ENCODE measurements at regions not wholly inside any gene's neighbourhood (a gene's known extent, or its start where the extent isn't known, plus 50 kb on each side); places are given as distances from the start of the nearest gene placed in this dataset.
"Not testable (repeated sequence)": the region's sequence is repeated elsewhere in the genome, so short reads cannot be mapped to it uniquely, and the experiment has no call there.

- DNase-seq (ENCODE audit: low read depth in 3 of 3, low spot score in 2 of 3), result no peak
These were observed 290.5 kb upstream of the EYS start for GRCh38 chr6:65997539-65997938.

DNA sequence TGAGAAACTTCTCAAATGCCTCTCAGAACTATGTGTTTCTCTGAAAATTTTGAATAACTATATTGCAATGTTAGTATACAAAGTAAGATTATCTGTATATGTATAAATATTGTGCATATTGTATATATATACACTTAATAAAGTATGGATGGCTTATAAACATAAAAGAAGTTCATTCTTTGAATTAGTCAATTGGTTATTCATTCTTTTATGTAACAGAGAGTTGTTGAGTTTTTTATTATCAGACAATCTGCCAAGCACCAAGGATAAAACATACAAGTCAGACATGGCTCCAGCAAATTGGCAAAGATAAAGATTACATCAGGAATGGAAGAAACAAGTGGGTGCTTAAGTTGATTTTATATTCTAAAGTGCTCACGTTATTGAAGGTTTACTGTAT is 289.1 kb upstream of the EYS start:
- no peak for DNase-seq (ENCODE audit: low read depth in 3 of 3, low spot score in 2 of 3)

GRCh38 chr6:65989676-65990075 is 282.6 kb upstream of the EYS start:
- DNase-seq (ENCODE audit: low read depth in 3 of 3, low spot score in 2 of 3), result no peak

DNA sequence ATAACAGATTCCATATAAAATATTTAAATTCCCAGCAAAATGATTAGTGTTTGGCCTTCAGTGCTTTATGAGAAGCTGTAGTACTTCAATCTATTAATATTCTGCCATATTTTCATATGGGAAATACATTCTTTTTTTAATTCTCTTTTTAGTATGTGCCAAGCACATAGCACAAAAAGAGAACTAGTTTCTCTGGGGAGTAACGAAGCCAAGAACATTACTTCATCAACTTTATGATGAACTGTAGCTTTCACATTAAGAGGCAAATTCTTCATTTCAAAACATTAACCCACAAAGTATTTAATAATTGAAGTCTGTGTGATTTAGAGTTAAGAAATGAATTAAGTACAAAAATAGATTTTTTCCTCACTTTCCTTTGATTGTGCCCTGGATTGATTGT is 281.0 kb upstream of the EYS start:
- DNase-seq (ENCODE audit: low read depth in 3 of 3, low spot score in 2 of 3), result no peak

DNA sequence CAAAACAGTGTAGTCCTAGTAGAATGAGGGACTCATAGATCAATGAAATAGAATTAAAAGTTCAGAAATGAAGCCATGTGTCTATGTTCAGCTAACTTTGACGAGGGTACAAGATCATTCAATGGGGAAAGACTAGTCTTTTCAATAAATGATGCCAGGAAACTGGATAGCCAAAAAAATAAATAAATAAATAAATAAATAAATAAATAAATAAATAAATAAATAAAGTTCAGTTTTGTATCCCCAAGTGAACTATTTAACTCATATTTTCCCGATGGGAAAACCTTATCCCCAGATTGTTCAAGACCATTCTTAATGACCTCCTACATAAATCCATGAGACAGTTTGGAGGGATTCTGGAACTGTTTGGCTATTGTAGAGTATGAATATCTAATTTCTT is 277.1 kb upstream of the EYS start:
- no peak for DNase-seq (ENCODE audit: low read depth in 3 of 3, low spot score in 2 of 3)

DNA sequence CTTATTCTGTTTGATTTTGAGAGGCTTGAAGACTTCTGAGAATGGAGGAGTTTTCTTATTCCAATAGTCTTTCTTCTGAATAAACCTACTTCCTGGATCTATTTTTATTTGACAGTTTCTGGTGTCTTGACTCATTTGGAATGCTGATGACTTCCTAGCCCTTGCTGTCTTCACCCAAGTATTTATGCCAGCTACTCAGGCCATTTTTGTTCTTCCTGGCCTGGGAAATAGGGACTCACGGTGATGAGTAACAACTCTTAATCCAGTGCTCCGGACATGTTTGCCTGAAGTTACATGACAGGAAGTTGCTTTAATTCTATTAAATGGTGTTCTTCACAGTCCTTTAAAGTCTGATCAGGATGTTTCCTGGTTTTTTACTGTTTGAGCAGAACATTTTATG is 272.1 kb upstream of the EYS start:
- DNase-seq (ENCODE audit: low read depth in 3 of 3, low spot score in 2 of 3), result no peak

DNA sequence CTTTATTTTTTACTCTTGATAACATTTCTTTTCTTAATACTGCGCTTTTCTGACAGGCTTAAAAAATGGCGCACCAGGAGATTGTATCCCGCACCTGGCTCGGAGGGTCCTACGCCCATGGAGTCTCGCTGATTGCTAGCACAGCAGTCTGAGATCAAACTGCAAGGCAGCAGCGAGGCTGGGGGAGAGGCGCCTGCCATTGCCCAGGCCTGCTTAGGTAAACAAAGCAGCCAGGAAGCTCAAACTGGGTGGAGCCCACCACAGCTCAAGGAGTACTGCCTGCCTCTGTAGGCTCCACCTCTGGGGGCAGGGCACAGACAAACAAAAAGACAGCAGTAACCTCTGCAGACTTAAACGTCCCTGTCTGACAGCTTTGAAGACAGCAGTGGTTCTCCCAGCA is 264.2 kb upstream of the EYS start:
- DNase-seq (ENCODE audit: low read depth in 3 of 3, low spot score in 2 of 3), result not testable (repeated sequence)

DNA sequence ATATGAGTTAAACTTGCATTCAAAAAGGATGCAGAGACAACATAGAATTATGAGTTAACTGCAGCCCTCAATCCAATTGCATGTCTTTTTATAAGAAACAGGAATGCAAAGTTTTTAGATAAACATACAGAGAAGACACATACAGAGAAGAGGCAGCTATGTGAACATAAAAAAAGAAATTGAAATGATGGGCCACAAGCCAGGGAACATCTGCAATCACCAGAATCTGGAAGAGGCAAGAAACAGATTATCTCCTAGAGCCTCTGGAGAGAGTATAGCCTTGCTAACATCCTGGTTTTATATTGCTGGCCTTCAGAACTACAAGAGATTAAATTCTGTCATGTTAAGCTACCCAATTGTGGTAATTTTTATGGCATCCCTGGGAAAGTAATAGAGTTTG is 257.2 kb upstream of the EYS start:
- no peak for DNase-seq (ENCODE audit: low read depth in 3 of 3, low spot score in 2 of 3)

DNA sequence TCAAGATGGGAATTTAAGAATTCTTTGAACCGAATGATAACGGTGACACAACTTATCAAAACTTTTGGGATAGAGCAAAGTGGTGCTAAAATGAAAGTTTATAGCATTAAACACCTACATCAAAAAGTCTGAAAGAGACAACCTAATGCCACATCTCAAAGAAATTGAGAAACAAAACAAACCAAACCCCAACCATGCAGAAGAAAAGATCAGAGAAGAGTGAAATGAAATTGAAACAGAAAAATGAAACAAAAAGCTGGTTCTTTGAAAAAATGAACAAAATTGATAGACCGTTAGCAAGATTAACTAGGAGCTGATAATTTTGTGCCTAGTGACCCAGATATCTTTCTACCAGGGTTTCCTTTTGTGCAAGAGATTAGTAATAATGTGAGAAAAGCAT is 248.0 kb upstream of the EYS start:
- DNase-seq (ENCODE audit: low read depth in 3 of 3, low spot score in 2 of 3), result no peak

DNA sequence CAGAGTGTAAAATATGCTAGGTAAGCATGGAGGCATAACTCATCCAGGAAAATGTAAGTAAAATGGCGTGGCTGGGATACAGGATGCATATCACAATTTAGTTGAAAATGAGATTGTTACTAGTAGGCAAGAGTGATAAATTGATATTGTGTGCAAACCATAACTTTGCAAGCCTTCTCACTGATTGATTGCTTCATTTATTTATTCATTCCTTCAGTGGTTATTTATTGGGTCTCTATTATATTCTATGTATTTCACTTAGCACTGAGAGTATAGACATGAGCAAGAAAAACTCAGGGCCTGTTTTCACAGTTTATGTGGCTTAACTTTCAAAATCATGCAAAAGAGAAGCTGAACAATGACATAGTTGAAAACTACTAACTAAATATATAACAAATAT is 241.0 kb upstream of the EYS start:
- DNase-seq (ENCODE audit: low read depth in 3 of 3, low spot score in 2 of 3), result no peak

GRCh38 chr6:65943548-65943947 is 236.5 kb upstream of the EYS start:
- DNase-seq (ENCODE audit: low read depth in 3 of 3, low spot score in 2 of 3), result no peak

GRCh38 chr6:65943051-65943450 is 236.0 kb upstream of the EYS start:
- DNase-seq (ENCODE audit: low read depth in 3 of 3, low spot score in 2 of 3), result no peak

DNA sequence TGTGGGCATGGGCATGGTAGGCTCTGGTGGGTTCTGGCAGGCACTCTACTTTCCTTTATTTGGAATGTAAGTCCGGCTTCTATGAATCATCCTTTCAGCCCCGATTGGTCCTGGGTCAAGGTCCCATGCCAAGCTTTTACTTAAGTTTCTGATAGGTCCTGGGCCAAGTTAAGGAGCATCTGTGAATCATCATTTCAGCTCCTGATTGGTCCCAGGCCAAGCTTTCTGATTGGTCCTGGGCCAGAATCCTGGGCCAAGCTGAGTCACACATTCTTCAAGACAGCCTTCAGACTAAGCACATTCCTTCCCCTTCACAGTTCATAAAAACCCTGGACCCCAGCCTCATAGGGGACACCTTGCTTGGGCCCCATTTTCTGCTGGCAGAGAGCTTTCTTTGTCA is 231.0 kb upstream of the EYS start:
- no peak for DNase-seq (ENCODE audit: low read depth in 3 of 3, low spot score in 2 of 3)

DNA sequence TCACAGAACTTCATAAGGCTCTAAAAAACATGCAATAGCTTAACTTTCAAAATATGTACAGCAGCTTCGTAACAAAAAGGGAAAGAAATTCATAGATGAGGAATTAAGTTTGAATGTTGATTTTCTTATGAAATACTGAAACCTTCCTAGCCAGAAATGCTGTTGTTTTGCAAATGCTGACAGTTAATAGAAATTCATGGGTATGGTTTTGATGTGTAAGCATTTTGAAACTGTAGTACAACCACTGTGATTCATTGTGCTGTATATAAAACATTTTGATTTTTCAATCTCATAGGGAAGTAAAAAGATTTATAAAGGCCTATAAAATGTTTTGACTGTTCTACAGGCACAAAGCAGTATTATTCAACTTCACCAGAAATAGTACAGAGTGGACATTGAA is 228.4 kb upstream of the EYS start:
- DNase-seq (ENCODE audit: low read depth in 3 of 3, low spot score in 2 of 3), result no peak

GRCh38 chr6:65933390-65933789 is 226.4 kb upstream of the EYS start:
- no peak for DNase-seq (ENCODE audit: low read depth in 3 of 3, low spot score in 2 of 3)

DNA sequence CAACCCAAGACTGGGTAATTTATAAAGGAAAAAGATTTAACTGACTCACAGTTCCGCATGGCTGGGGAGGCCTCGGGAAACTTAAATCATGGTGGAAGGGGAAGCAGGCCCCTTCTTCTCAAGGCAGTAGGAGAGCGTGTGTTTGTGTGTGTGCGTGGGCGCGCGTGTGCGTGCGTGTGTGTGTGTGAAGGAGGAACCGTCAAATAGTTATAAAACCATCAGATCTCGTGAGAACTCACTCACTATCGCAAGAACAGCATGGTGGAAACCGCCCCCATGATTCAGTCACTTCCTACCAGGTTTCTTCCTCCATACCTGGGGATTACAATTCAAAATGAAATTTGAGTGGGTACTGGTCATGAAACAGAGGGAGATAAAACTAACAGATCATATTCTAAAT is 220.1 kb upstream of the EYS start:
- DNase-seq (ENCODE audit: low read depth in 3 of 3, low spot score in 2 of 3), result no peak

DNA sequence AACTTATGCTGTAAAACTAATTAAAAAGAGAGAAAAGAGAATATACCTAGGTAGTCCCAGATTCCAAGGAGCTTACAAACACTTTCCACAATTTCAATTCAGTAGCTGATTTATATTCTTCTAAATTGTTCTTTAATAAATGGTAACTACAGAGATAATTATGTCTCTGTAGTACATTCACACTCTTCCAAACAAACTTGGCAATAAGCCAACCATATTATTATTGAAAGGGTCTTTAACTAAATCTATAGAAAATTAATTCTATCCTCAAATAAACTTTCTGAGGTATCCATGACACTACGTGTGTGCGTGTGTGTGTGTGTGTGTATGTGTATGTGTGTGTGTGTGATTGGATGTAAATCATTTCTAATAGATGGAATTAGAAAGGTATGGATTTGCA is 217.4 kb upstream of the EYS start:
- DNase-seq (ENCODE audit: low read depth in 3 of 3, low spot score in 2 of 3), result no peak

- DNase-seq (ENCODE audit: low read depth in 3 of 3, low spot score in 2 of 3), result no peak
These were observed 215.0 kb upstream of the EYS start for GRCh38 chr6:65922049-65922448.

DNA sequence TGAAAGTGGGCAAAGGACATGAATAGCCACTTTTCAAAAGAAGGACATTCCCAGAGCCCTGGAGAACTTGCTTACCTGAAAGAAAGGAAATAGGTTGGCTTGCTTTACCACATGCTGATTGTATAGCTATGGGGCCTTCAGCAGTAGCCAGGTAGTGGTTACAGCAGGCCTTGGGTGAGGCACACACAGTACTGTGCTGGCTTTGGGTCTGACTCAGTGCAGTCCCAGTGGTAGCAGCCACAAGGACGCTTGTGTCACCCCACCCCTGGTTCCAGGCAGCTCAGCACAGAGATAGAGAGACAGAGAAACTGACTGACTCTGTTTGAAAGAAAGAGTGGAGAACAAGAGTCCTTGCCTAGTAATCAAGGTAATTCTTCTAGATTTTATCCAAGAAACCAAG is 201.0 kb upstream of the EYS start:
- DNase-seq (ENCODE audit: low read depth in 3 of 3, low spot score in 2 of 3), result no peak

GRCh38 chr6:65903992-65904391 is 197.0 kb upstream of the EYS start:
- DNase-seq (ENCODE audit: low read depth in 3 of 3, low spot score in 2 of 3), result no peak

DNA sequence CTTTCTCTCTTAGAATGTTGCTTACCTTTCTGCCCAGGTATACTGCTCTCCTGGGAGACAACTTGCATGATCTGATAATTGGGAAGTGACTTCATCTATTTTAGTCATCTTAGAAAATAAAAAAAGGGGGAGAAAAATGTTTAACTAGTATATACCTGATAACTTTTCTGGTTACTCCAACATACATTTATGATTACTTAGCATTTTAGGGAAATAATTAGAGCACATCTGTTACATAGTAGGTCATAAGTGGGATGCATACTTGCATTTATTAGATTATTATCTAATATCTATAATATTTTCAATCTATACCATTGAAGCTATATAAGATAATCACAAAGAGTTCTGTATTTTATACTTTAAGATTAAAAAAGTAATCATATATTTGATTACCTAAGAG is 193.9 kb upstream of the EYS start:
- no peak for DNase-seq (ENCODE audit: low read depth in 3 of 3, low spot score in 2 of 3)

- no peak for DNase-seq (ENCODE audit: low read depth in 3 of 3, low spot score in 2 of 3)
These were observed 189.1 kb upstream of the EYS start for GRCh38 chr6:65896140-65896539.

GRCh38 chr6:65876668-65877067 is 169.6 kb upstream of the EYS start:
- DNase-seq (ENCODE audit: low read depth in 3 of 3, low spot score in 2 of 3), result no peak

GRCh38 chr6:65852369-65852852 is 145.4 kb upstream of the EYS start:
- no peak for DNase-seq (ENCODE audit: low read depth in 3 of 3, low spot score in 2 of 3)

Data from right renal cortex interstitium (tissue), 3 donors.